Psoas muscle (tissue), 7 donors: ENCODE measurements at regions not wholly inside any gene's neighbourhood (a gene's known extent, or its start where the extent isn't known, plus 50 kb on each side); places are given as distances from the start of the nearest gene placed in this dataset.
"Not testable (repeated sequence)": the region's sequence is repeated elsewhere in the genome, so short reads cannot be mapped to it uniquely, and the experiment has no call there.

Source experiments
- ATAC-seq, 4 donors: fragments of 200-7000 bp; cut with Tn5 transposase; one replicate each; pipeline ENCODE4 v1.9.1; 2020; ENCODE audit warnings: moderate library complexity in 3 of 4, mild to moderate bottlenecking in 2 of 4
- DNase-seq, 2 donors: peaks; one replicate each; pipeline ENCODE4 v3.0.0-alpha.2; 2020
- H3K27ac ChIP-seq: fragments of 200-600 bp; one replicate; pipeline ENCODE4 v1.8.0; 2022
- H3K27me3 ChIP-seq, 3 donors: fragments of 200-600 bp in 1 of 3; one replicate each; pipeline versions ENCODE4 v1.6.1 to v1.8.0; 2013 to 2022; ENCODE audit warnings: low read length in 2 of 3, mild to moderate bottlenecking in 2 of 3, moderate library complexity in 1 of 3; ENCODE audit not compliant: insufficient read depth in 3 of 3
- H3K36me3 ChIP-seq, 2 donors: fragments of 200-600 bp in 1 of 2; one replicate each; pipeline versions ENCODE4 v1.6.1 to v1.8.0; 2013 to 2022; ENCODE audit warnings: low read depth in 1 of 2, mild to moderate bottlenecking in 1 of 2, moderate library complexity in 1 of 2; ENCODE audit not compliant: insufficient read depth in 1 of 2
- H3K4me1 ChIP-seq: fragments of 200-600 bp; one replicate; pipeline ENCODE4 v1.8.0; 2022
- H3K4me3 ChIP-seq: fragments of 200-600 bp; one replicate; pipeline ENCODE4 v1.8.0; 2022; ENCODE audit warnings: mild to moderate bottlenecking
- H3K9me3 ChIP-seq: fragments of 200-600 bp; one replicate; pipeline ENCODE4 v1.8.0; 2022
- CTCF ChIP-seq: fragments of 200-600 bp; IDR thresholded peaks from one replicate; pipeline ENCODE4 v1.8.0; 2022; ENCODE audit warnings: antibody characterized with exemption
- WGBS, 3 donors: extraction: QIAGEN DNeasy Blood & Tissue Kit; methylation state at CpG; one replicate each; pipeline versions ENCODE4 v1.1.6 to v1.1.7; 2013; 5-methylcytosine and 5-hydroxymethylcytosine counted together
- intact Hi-C, 2 donors: fragments of 100-400 bp; cut with DNase I; formaldehyde crosslinking; loops; one replicate each; pipeline versions ENCODE4 v1.11.0 to v1.14.2; 2022
- donor health status: healthy with polysubstance abuse.
- donor health status: DM: no; HTN: no; CAD: no; lungs with moderate emphysema.
- donor health status: Bipolar disorder and iron deficiency.
- donor health status: healthy.
- donor health status: DM: yes; HTN: yes; CAD: no.
- donor health status: DM: no; HTN: no; CAD: no.
- donor health status: DM: yes; HTN: yes; CAD: no.

GRCh38 chr5:154601014-154601413, 123.0 kb upstream of the HAND1 start:
- Histone ChIP-seq H3K36me3 (no peaks in the 10 kb centered on the region), H3K4me3 (no peak overlapping the region), H3K27ac (no peak overlapping the region), H3K4me1 (no peaks in the 10 kb centered on the region), H3K27me3 (peaks cover 1 to 18% (median 3%) of the 10 kb centered on the region in 3 donors), H3K9me3 (no peaks in the 10 kb centered on the region)
- WGBS, 3 donors = 80 to 83% (median 82%) methylated on average over 7 of the region's 7 CpGs
- ATAC-seq = no peak
- intact Hi-C loops = loop anchor here in 1 of 2 donors (10.0 kb wide), 1 partner anchor 86 kb away; no protein-coding TSS in a partner anchor
- DNase-seq = no peak
- TF ChIP-seq CTCF = no peak

GRCh38 chr5:154598021-154598420, 120.0 kb upstream of the HAND1 start:
- Histone ChIP-seq H3K27me3 (peaks cover 1 to 15% (median 3%) of the 10 kb centered on the region in 3 donors), H3K4me3 (no peak overlapping the region), H3K27ac (no peak overlapping the region), H3K36me3 (no peaks in the 10 kb centered on the region), H3K9me3 (no peaks in the 10 kb centered on the region), H3K4me1 (no peaks in the 10 kb centered on the region)
- TF ChIP-seq CTCF = no peak
- no peak for DNase-seq
- no peak for ATAC-seq
- 83 to 97% (median 95%) methylated on average over 2 of the region's 2 CpGs for WGBS, 3 donors
- intact Hi-C loops = no loop called here

GRCh38 chr5:154596844-154597243, 118.8 kb upstream of the HAND1 start:
- H3K36me3 ChIP-seq, ATAC-seq, H3K27ac ChIP-seq, DNase-seq, H3K4me1 ChIP-seq, intact Hi-C loops, H3K9me3 ChIP-seq, H3K4me3 ChIP-seq: not testable (repeated sequence)
- peaks cover 1 to 14% (median 2%) of the 10 kb centered on the region in 3 donors for H3K27me3 ChIP-seq
- 78 to 83% (median 82%) methylated on average over 5 of the region's 5 CpGs for WGBS, 3 donors

- TF ChIP-seq CTCF = no peak
- no peak overlapping the region for H3K4me3 ChIP-seq
- H3K4me1 ChIP-seq = no peaks in the 10 kb centered on the region
- 41 to 44% (median 43%) methylated on average over 9 of the region's 9 CpGs for WGBS, 3 donors
- no peak for DNase-seq
- no peaks in the 10 kb centered on the region for H3K36me3 ChIP-seq
- no peak for ATAC-seq
- intact Hi-C loops = no loop called here
- H3K9me3 ChIP-seq = no peaks in the 10 kb centered on the region
- no peak overlapping the region for H3K27ac ChIP-seq
- peaks cover 0 to 12% (median 1%) of the 10 kb centered on the region in 3 donors for H3K27me3 ChIP-seq
Measured at GRCh38 chr5:154595662-154596061, 117.6 kb upstream of the HAND1 start.

GRCh38 chr5:154593796-154594195, 115.8 kb upstream of the HAND1 start:
- H3K4me3 ChIP-seq = no peak overlapping the region
- H3K27ac ChIP-seq = no peak overlapping the region
- no peak for DNase-seq
- peaks cover 0 to 12% (median 0%) of the 10 kb centered on the region in 3 donors for H3K27me3 ChIP-seq
- TF ChIP-seq CTCF = no peak
- no peak for ATAC-seq
- H3K9me3 ChIP-seq = no peaks in the 10 kb centered on the region
- no peaks in the 10 kb centered on the region for H3K36me3 ChIP-seq
- no peaks in the 10 kb centered on the region for H3K4me1 ChIP-seq
- intact Hi-C loops = no loop called here
